SK-N-MC (cell line): ENCODE measurements at regions not wholly inside any gene's neighbourhood (a gene's known extent, or its start where the extent isn't known, plus 50 kb on each side); places are given as distances from the start of the nearest gene placed in this dataset.

ENCODE experiments used
- EZH2 ChIP-seq: fragments of 200-600 bp; sonication (generic); IDR thresholded peaks from one replicate; pipeline ENCODE4 v1.6.1; 2017; ENCODE audit warnings: antibody characterized with exemption
- FOXP2 ChIP-seq: optimal IDR thresholded peaks from 2 replicates; pipeline ENCODE3; 2011; ENCODE audit warnings: mild to moderate bottlenecking, moderate library complexity; ENCODE audit not compliant: insufficient read depth; ENCODE audit errors: extremely low read length, control extremely low read depth
- POLR2AphosphoS5 ChIP-seq: IDR thresholded peaks from 2 replicates; pipeline ENCODE4 v1.6.1; 2012; ENCODE audit warnings: mild to moderate bottlenecking, low read depth, low read length, borderline replicate concordance

DNA sequence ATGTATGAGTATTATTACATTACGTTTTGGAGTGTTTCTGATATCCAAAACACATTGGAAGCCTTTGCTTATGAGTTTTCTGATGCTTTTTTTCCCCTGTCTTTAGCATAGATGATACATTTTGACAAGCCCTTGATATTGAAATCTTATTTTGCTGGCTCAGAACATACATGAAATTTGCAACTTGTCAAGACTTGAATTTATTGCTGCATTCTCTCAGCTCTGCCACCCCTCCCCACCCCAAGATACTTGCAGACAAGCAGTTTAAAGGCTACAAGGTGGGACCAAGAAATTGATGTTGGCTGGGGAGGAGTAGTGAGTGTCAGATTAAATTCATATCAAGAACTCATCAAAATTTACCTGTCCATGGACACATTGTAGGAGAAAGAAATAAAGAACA is 160.2 kb downstream of the GJA1 start:
- no peak for TF ChIP-seq POLR2AphosphoS5
- no peak for TF ChIP-seq EZH2
- TF ChIP-seq FOXP2 = no peak
